ENCODE measurements at regions not wholly inside any gene's neighbourhood (a gene's known extent, or its start where the extent isn't known, plus 50 kb on each side); places are given as distances from the start of the nearest gene placed in this dataset.
"Not testable (repeated sequence)": the region's sequence is repeated elsewhere in the genome, so short reads cannot be mapped to it uniquely, and the experiment has no call there.

GRCh38 chr10:45151467-45152214, 150.9 kb downstream of the ZNF22 start:
- H3K9me3 ChIP-seq, result no peaks in the 10 kb centered on the region
- no peak overlapping the region for H3K27ac ChIP-seq
- H3K4me1 ChIP-seq, result no peaks in the 10 kb centered on the region
- H3K27me3 ChIP-seq, result no peaks in the 10 kb centered on the region
- TF ChIP-seq Cebpa-rat (IDR thresholded peaks at IDR 0.05), result no peak
- no peak overlapping the region for H3K4me2 ChIP-seq
- no peaks in the 10 kb centered on the region for H4K20me1 ChIP-seq
- H3K36me3 ChIP-seq, result no peaks in the 10 kb centered on the region
- H3K4me3 ChIP-seq, result no peak overlapping the region
- H3K9ac ChIP-seq, result no peak overlapping the region

GRCh38 chr10:45152726-45153125, 152.0 kb downstream of the ZNF22 start:
- Histone ChIP-seq H3K9ac (no peak overlapping the region), H3K9me3 (no peaks in the 10 kb centered on the region), H3K4me1 (no peaks in the 10 kb centered on the region), H3K27me3 (no peaks in the 10 kb centered on the region), H3K27ac (no peak overlapping the region), H3K4me3 (no peak overlapping the region), H3K4me2 (no peak overlapping the region), H4K20me1 (no peaks in the 10 kb centered on the region), H3K36me3 (no peaks in the 10 kb centered on the region)
- TF ChIP-seq Cebpa-rat (IDR thresholded peaks at IDR 0.05), result no peak

GRCh38 chr10:45154502-45154901, 153.8 kb downstream of the ZNF22 start:
- Histone ChIP-seq H3K36me3 (no peaks in the 10 kb centered on the region), H3K4me3 (no peak overlapping the region), H3K27me3 (no peaks in the 10 kb centered on the region), H3K27ac (no peak overlapping the region), H3K9me3 (no peaks in the 10 kb centered on the region), H3K4me2 (no peak overlapping the region), H3K9ac (no peak overlapping the region), H4K20me1 (no peaks in the 10 kb centered on the region), H3K4me1 (no peaks in the 10 kb centered on the region)
- no peak for TF ChIP-seq Cebpa-rat (IDR thresholded peaks at IDR 0.05)

- Histone ChIP-seq H3K9me3 (no peaks in the 10 kb centered on the region), H4K20me1 (no peaks in the 10 kb centered on the region), H3K9ac (no peak overlapping the region), H3K4me2 (no peak overlapping the region), H3K4me3 (no peak overlapping the region), H3K36me3 (no peaks in the 10 kb centered on the region), H3K27me3 (no peaks in the 10 kb centered on the region), H3K4me1 (no peaks in the 10 kb centered on the region), H3K27ac (no peak overlapping the region)
- no peak for TF ChIP-seq Cebpa-rat (IDR thresholded peaks at IDR 0.05)
These were observed 155.1 kb downstream of the ZNF22 start for GRCh38 chr10:45155784-45156183.

- Histone ChIP-seq H4K20me1 (no peaks in the 10 kb centered on the region), H3K4me2 (no peak overlapping the region), H3K36me3 (no peaks in the 10 kb centered on the region), H3K9me3 (no peaks in the 10 kb centered on the region), H3K9ac (no peak overlapping the region), H3K27me3 (no peaks in the 10 kb centered on the region), H3K27ac (no peak overlapping the region), H3K4me3 (no peak overlapping the region), H3K4me1 (no peaks in the 10 kb centered on the region)
- no peak for TF ChIP-seq Cebpa-rat (IDR thresholded peaks at IDR 0.05)
These were observed 155.1 kb downstream of the OR13A1 start for GRCh38 chr10:45160271-45160670.

- H3K4me2 ChIP-seq, result no peak overlapping the region
- TF ChIP-seq Cebpa-rat (IDR thresholded peaks at IDR 0.05), result no peak
- H3K36me3 ChIP-seq, result no peaks in the 10 kb centered on the region
- no peaks in the 10 kb centered on the region for H4K20me1 ChIP-seq
- no peaks in the 10 kb centered on the region for H3K4me1 ChIP-seq
- H3K9me3 ChIP-seq, result no peaks in the 10 kb centered on the region
- no peak overlapping the region for H3K9ac ChIP-seq
- no peaks in the 10 kb centered on the region for H3K27me3 ChIP-seq
- no peak overlapping the region for H3K4me3 ChIP-seq
- no peak overlapping the region for H3K27ac ChIP-seq
These were observed 152.0 kb downstream of the OR13A1 start for GRCh38 chr10:45163315-45163975.

- H3K9ac ChIP-seq, H3K4me3 ChIP-seq, H3K36me3 ChIP-seq, H3K27ac ChIP-seq, H3K9me3 ChIP-seq, H3K4me2 ChIP-seq, H3K4me1 ChIP-seq, H3K27me3 ChIP-seq, H4K20me1 ChIP-seq: not testable (repeated sequence)
These were observed 139.8 kb downstream of the OR13A1 start for GRCh38 chr10:45175520-45176118.

GRCh38 chr10:45179691-45180090, 135.7 kb downstream of the OR13A1 start:
- Histone ChIP-seq H3K4me3 (no peak overlapping the region), H3K36me3 (no peaks in the 10 kb centered on the region), H3K27me3 (no peaks in the 10 kb centered on the region), H3K4me1 (no peaks in the 10 kb centered on the region), H3K9me3 (no peaks in the 10 kb centered on the region), H4K20me1 (no peaks in the 10 kb centered on the region), H3K27ac (no peak overlapping the region), H3K4me2 (no peak overlapping the region), H3K9ac (no peak overlapping the region)
- no peak for TF ChIP-seq Cebpa-rat (IDR thresholded peaks at IDR 0.05)

- no peaks in the 10 kb centered on the region for H4K20me1 ChIP-seq
- H3K9me3 ChIP-seq, result no peaks in the 10 kb centered on the region
- H3K9ac ChIP-seq, result no peak overlapping the region
- H3K27ac ChIP-seq, result no peak overlapping the region
- H3K4me3 ChIP-seq, result no peak overlapping the region
- H3K27me3 ChIP-seq, result no peaks in the 10 kb centered on the region
- H3K36me3 ChIP-seq, result no peaks in the 10 kb centered on the region
- no peaks in the 10 kb centered on the region for H3K4me1 ChIP-seq
- H3K4me2 ChIP-seq, result no peak overlapping the region
- TF ChIP-seq Cebpa-rat (IDR thresholded peaks at IDR 0.05), result no peak
These were observed 134.9 kb downstream of the OR13A1 start for GRCh38 chr10:45180507-45180906.
